Vagina (tissue), 2 donors: ENCODE measurements at regions not wholly inside any gene's neighbourhood (a gene's known extent, or its start where the extent isn't known, plus 50 kb on each side); places are given as distances from the start of the nearest gene placed in this dataset.

Experiments used
- DNase-seq, 2 donors: peaks; one replicate each; pipeline ENCODE4 v3.0.0-alpha.2; 2017; ENCODE audit errors: extremely low spot score in 2 of 2
- H3K27ac ChIP-seq: fragments of 200-600 bp; sonication (generic); one replicate; pipeline ENCODE4 v1.5.1; 2019
- H3K27me3 ChIP-seq: fragments of 200-600 bp; sonication (generic); one replicate; pipeline ENCODE4 v1.5.1; 2019
- H3K36me3 ChIP-seq, 2 donors: fragments of 200-600 bp; sonication (generic); one replicate each; pipeline ENCODE4 v1.5.1; 2017 to 2019
- H3K4me1 ChIP-seq: fragments of 200-600 bp; sonication (generic); one replicate; pipeline ENCODE4 v1.5.1; 2019
- H3K4me3 ChIP-seq, 2 donors: fragments of 200-600 bp; sonication (generic); 1 replicate in 1 of 2; 2 replicates in 1 of 2; pipeline ENCODE4 v1.5.1; 2016 to 2019
- H3K9me3 ChIP-seq: fragments of 200-600 bp; sonication (generic); one replicate; pipeline ENCODE4 v1.5.1; 2019
- POLR2A ChIP-seq, 2 donors: fragments of 450-650 bp; IDR thresholded peaks; one replicate each; pipeline ENCODE4 v1.6.1; 2017; ENCODE audit warnings: antibody characterized with exemption in 2 of 2, mild to moderate bottlenecking in 2 of 2, moderate library complexity in 2 of 2
- POLR2AphosphoS5 ChIP-seq, 2 donors: sonication (generic); formaldehyde crosslinking; IDR thresholded peaks; one replicate each; pipeline ENCODE4 v1.9.0; 2017; ENCODE audit warnings: antibody characterized with exemption in 2 of 2, mild to moderate bottlenecking in 2 of 2, low read depth in 1 of 2; ENCODE audit not compliant: insufficient read depth in 1 of 2
- intact Hi-C: fragments of 100-400 bp; cut with DNase I; formaldehyde crosslinking; loops from one replicate; pipeline ENCODE4 v1.15.1; 2023
- TF ChIP-seq, protein P1 (sequence below), 3 experiments: fragments of 450-650 bp in 2 of 3; fragments of 200-600 bp in 1 of 3; sonication (generic) in 1 of 3; IDR thresholded peaks; one replicate each; pipeline ENCODE4 v1.5.1; 2017 to 2019; ENCODE audit warnings: antibody characterized with exemption in 3 of 3, mild to moderate bottlenecking in 2 of 3, moderate library complexity in 2 of 3

DNA sequence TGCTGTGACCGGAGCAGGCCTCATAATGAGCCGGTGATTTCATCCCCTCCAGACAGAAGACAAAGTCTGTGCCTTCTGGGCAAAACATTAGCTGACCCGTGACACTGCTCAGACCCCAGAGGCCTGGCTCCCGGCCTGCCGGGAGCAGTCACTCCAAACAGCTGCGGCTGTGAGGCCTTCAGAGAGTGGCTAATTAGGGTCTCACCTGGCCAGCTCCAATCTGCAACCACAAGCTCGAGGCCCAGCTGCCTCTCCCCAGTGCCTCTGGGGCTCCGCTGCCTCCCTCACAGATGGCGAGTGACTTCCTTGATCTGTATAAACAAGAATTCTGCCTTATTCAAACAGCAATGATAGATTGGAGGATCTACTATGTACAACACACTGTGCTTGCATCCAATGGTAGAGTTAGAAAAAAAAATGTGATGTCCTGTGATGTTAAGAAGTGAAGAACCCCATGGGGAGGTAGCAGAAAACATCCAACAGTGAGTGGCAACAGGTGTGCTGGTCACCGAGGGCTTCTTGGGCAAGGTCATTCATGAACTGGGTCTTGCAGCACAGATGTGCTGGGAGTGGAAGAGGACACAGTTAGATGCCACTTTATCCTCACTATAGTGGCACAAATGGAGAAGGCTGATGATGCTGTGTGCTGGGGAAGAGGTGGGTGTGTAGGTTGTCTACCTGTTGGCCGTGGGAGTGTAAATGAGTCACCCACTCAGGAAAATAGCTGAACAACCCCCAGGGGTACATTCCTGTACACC lies 98.2 kb upstream of the ASAP2 start:
- DNase-seq = no peak
- Histone ChIP-seq H3K9me3 (no peaks in the 10 kb centered on the region), H3K4me3 (no peak overlapping the region), H3K27me3 (no peaks in the 10 kb centered on the region), H3K4me1 (peaks cover 23% of the 10 kb centered on the region), H3K27ac (no peak overlapping the region), H3K36me3 (no peaks in the 10 kb centered on the region)
- intact Hi-C loops = no loop called here
- TF ChIP-seq POLR2AphosphoS5 (IDR thresholded peaks at IDR 0.05; ENCODE audit: insufficient read depth in 1 of 2, low read depth in 1 of 2) = no peak
- TF ChIP-seq, protein P1, sequence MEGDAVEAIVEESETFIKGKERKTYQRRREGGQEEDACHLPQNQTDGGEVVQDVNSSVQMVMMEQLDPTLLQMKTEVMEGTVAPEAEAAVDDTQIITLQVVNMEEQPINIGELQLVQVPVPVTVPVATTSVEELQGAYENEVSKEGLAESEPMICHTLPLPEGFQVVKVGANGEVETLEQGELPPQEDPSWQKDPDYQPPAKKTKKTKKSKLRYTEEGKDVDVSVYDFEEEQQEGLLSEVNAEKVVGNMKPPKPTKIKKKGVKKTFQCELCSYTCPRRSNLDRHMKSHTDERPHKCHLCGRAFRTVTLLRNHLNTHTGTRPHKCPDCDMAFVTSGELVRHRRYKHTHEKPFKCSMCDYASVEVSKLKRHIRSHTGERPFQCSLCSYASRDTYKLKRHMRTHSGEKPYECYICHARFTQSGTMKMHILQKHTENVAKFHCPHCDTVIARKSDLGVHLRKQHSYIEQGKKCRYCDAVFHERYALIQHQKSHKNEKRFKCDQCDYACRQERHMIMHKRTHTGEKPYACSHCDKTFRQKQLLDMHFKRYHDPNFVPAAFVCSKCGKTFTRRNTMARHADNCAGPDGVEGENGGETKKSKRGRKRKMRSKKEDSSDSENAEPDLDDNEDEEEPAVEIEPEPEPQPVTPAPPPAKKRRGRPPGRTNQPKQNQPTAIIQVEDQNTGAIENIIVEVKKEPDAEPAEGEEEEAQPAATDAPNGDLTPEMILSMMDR (IDR thresholded peaks at IDR 0.05) = no peak
- TF ChIP-seq POLR2A (IDR thresholded peaks at IDR 0.05) = no peak

DNA sequence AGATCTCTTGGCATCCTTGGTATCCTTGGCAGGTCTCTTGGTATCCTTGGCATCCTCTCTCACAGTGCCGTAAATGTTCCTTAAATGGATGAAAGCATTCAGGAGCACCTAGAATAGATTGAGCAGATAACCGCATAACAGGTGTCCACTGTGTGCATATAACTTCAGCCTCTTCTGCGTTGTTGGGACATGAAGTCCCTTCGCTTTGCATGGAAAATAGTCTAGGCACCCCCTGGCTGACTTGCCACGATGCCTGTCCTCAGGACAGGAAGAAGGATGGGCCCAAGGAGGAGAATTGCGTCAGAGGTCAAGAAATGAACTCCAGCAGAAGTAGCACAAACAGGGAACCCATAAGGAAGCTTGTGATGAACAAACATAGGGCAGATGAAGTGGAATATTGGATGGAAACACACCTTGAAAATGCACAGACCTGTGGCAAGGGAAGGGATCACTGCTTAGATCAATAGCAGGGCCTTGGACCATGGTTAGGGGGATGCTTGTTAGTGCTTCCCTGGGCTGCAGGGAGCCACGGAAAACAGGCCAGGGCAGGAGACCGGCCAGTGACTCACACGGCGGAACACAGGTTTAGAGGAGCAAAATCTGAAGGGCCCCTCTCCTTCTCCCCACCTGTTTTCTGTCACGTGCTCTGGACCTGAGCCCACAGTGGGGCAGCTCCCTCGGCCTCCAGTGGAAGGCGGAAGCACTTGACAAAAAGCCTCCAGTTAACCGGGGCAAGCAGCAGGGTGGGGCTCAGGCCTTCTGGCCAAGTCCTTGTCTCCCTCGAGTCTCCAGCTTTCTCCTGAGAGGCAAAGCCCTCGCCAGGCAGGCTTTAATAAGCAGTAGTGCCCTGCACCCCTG lies 99.2 kb upstream of the ASAP2 start:
- no peak for DNase-seq
- Histone ChIP-seq H3K36me3 (no peaks in the 10 kb centered on the region), H3K4me1 (peaks cover 18% of the 10 kb centered on the region), H3K4me3 (no peak overlapping the region), H3K27me3 (no peaks in the 10 kb centered on the region), H3K27ac (no peak overlapping the region), H3K9me3 (no peaks in the 10 kb centered on the region)
- TF ChIP-seq, protein P1 (IDR thresholded peaks at IDR 0.05) = no peak
- TF ChIP-seq POLR2AphosphoS5 (IDR thresholded peaks at IDR 0.05; ENCODE audit: insufficient read depth in 1 of 2, low read depth in 1 of 2) (no peak), POLR2A (IDR thresholded peaks at IDR 0.05) (no peak)
- intact Hi-C loops = no loop called here

DNA sequence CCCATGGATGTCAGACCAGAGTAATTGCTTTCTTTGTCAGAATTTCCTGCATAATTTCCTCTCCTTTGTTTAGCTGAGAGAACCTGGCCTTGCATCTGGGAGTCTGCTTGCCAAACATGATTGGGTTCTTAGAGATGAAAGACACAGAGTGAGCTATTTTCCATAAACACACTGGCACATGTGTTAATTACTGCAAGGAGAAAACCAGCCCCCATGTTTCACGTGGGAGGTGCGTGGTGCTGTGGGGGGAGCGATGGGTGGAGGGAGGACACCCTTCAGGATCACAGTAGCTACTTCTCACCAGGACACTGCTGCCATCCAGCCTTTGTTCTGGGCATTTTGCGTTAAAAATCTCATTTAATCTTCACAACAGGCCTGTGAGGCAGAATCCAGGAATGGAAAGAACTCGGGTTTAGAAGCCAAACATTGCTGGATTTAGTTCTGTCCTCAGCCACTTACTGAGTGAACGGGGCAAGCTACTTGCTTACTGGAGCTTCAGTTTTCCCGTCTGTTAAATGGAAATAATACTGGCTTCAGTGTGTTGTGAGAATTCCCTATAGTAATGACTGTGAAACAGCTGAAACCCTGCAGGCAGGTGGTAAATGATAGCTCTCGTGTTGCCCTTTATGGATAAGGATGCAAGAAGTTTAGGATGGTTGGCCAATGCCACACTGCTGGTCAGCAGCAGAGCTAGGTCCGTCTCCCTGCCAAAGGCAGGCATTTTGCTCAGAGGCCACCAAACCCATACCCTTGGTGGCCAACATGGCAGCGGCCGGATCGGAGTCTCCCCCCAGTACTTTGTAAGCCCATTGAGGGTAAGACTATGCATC lies 100.1 kb upstream of the ASAP2 start:
- TF ChIP-seq POLR2A (IDR thresholded peaks at IDR 0.05) = no peak
- TF ChIP-seq POLR2AphosphoS5 (IDR thresholded peaks at IDR 0.05; ENCODE audit: insufficient read depth in 1 of 2, low read depth in 1 of 2) = peak in 1 of 2 donors; percentile 90
- Histone ChIP-seq H3K4me3 (no peak overlapping the region), H3K9me3 (no peaks in the 10 kb centered on the region), H3K27ac (no peak overlapping the region), H3K27me3 (no peaks in the 10 kb centered on the region), H3K4me1 (peaks cover 9% of the 10 kb centered on the region), H3K36me3 (no peaks in the 10 kb centered on the region)
- DNase-seq = no peak
- intact Hi-C loops = no loop called here

DNA sequence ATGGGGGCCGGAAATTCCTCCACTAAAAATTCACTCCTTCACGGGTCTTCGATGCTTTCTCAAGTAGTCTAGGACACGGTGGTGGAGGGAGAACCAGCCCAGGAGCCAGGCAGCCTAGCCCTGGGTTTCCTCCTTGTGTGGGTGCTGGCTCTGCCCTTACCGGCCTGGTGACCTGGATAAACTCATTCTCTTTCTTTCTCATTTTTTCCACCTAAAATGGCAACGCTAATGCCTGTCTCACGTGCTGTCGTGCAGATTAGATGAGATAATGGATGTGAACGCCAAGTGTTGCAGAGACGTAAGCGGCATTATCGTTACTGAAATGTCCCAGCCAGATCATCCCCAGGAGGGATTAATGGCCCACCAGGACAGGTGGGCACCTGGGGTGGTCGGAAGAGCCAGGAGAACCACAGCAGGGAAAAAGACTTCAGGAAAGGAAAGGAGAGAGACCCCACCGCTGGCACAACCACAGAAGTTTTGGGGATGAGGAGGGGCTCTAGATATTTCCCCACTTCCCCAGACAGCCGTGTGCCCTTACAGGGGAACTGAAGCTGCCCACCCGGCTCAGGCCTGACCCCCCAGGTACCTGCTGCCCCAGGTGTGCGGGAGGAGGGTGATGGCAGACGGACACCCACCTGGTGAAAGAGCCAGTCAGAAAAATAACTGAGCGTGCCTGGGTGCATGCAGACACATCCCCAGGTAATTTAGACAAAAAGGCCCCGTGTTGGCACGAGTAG lies 100.8 kb upstream of the ASAP2 start:
- no peaks in the 10 kb centered on the region for H3K27me3 ChIP-seq
- H3K36me3 ChIP-seq = no peaks in the 10 kb centered on the region
- TF ChIP-seq POLR2A (IDR thresholded peaks at IDR 0.05) = no peak
- TF ChIP-seq POLR2AphosphoS5 (IDR thresholded peaks at IDR 0.05; ENCODE audit: insufficient read depth in 1 of 2, low read depth in 1 of 2) = no peak
- TF ChIP-seq, protein P1 (IDR thresholded peaks at IDR 0.05) = no peak
- peaks cover 7% of the 10 kb centered on the region for H3K4me1 ChIP-seq
- H3K9me3 ChIP-seq = no peaks in the 10 kb centered on the region
- intact Hi-C loops = no loop called here
- H3K27ac ChIP-seq = no peak overlapping the region
- no peak overlapping the region for H3K4me3 ChIP-seq
- DNase-seq = no peak
